Tibial nerve (tissue), 4 donors: ENCODE measurements at regions not wholly inside any gene's neighbourhood (a gene's known extent, or its start where the extent isn't known, plus 50 kb on each side); places are given as distances from the start of the nearest gene placed in this dataset.

Experiments used
- DNase-seq, 2 donors: peaks; one replicate each; pipeline ENCODE4 v3.0.0-alpha.2; 2019; ENCODE audit warnings: low spot score in 2 of 2
- H3K27ac ChIP-seq, 4 donors: fragments of 200-600 bp; sonication (generic) in 3 of 4; one replicate each; pipeline ENCODE4 v1.5.1; 2017 to 2019; ENCODE audit warnings: mild to moderate bottlenecking in 1 of 4
- H3K27me3 ChIP-seq, 2 donors: fragments of 200-600 bp; sonication (generic) in 1 of 2; one replicate each; pipeline versions ENCODE4 v1.5.1 to v1.6.0; 2017 to 2019
- H3K36me3 ChIP-seq, 3 donors: fragments of 200-600 bp; sonication (generic); one replicate each; pipeline ENCODE4 v1.5.1; 2018 to 2019
- H3K4me1 ChIP-seq, 4 donors: fragments of 200-600 bp; sonication (generic) in 3 of 4; one replicate each; pipeline ENCODE4 v1.5.1; 2017 to 2019
- H3K4me3 ChIP-seq, 4 donors: fragments of 200-600 bp; sonication (generic) in 3 of 4; one replicate each; pipeline ENCODE4 v1.5.1; 2017 to 2019; ENCODE audit warnings: mild to moderate bottlenecking in 1 of 4, moderate library complexity in 1 of 4
- H3K9me3 ChIP-seq, 4 donors: fragments of 200-600 bp; sonication (generic) in 3 of 4; one replicate each; pipeline ENCODE4 v1.5.1; 2017 to 2019
- CTCF ChIP-seq, 5 experiments: fragments of 200-600 bp in 3 of 5; fragments of 450-650 bp in 2 of 5; sonication (generic) in 3 of 5; IDR thresholded peaks; one replicate each; pipeline ENCODE4 v1.5.1; 2016 to 2019; ENCODE audit warnings: antibody characterized with exemption in 5 of 5, mild to moderate bottlenecking in 3 of 5, moderate library complexity in 2 of 5
- EP300 ChIP-seq, 2 donors: sonication (generic); formaldehyde crosslinking; IDR thresholded peaks; one replicate each; pipeline ENCODE4 v1.6.1; 2017; ENCODE audit warnings: antibody characterized with exemption in 2 of 2, mild to moderate bottlenecking in 1 of 2
- POLR2A ChIP-seq, 2 donors: fragments of 450-650 bp; IDR thresholded peaks; one replicate each; pipeline ENCODE4 v1.6.1; 2017; ENCODE audit warnings: antibody characterized with exemption in 2 of 2, mild to moderate bottlenecking in 2 of 2, moderate library complexity in 2 of 2
- WGBS, 2 donors: methylation state at CpG; one replicate each; pipeline ENCODE4 v1.1.5; 2018; 5-methylcytosine and 5-hydroxymethylcytosine counted together

GRCh38 chr17:13812350-13812749 is 210.6 kb upstream of the HS3ST3A1 start:
- H3K4me1 ChIP-seq: no peaks in the 10 kb centered on the region
- no peak for TF ChIP-seq POLR2A (IDR thresholded peaks at IDR 0.05)
- TF ChIP-seq EP300 (IDR thresholded peaks at IDR 0.05): no peak
- no peak for TF ChIP-seq CTCF (IDR thresholded peaks at IDR 0.05)
- H3K9me3 ChIP-seq: no peaks in the 10 kb centered on the region
- no peak overlapping the region for H3K4me3 ChIP-seq
- DNase-seq: no peak
- 72 to 86% methylated on average over 2 of the region's 2 CpGs for WGBS, 2 donors
- no peaks in the 10 kb centered on the region for H3K27me3 ChIP-seq
- no peaks in the 10 kb centered on the region for H3K36me3 ChIP-seq
- no peak overlapping the region for H3K27ac ChIP-seq

GRCh38 chr17:13813347-13814240 is 211.9 kb upstream of the HS3ST3A1 start:
- no peak for DNase-seq
- 75 to 78% methylated on average over 17 of the region's 17 CpGs for WGBS, 2 donors

GRCh38 chr17:13822700-13823099 is 221.0 kb upstream of the HS3ST3A1 start:
- peaks cover 0 to 14% (median 0%) of the 10 kb centered on the region in 4 donors for H3K9me3 ChIP-seq
- no peaks in the 10 kb centered on the region for H3K4me1 ChIP-seq
- DNase-seq: no peak
- no peak for TF ChIP-seq POLR2A (IDR thresholded peaks at IDR 0.05)
- TF ChIP-seq EP300 (IDR thresholded peaks at IDR 0.05): no peak
- no peak for TF ChIP-seq CTCF (IDR thresholded peaks at IDR 0.05)
- H3K27me3 ChIP-seq: no peaks in the 10 kb centered on the region
- H3K27ac ChIP-seq: no peak overlapping the region
- H3K4me3 ChIP-seq: no peak overlapping the region
- no peaks in the 10 kb centered on the region for H3K36me3 ChIP-seq
- 68 to 70% methylated on average over 3 of the region's 3 CpGs for WGBS, 2 donors

More at GRCh38 chr17:13813347-13814240, 211.9 kb upstream of the HS3ST3A1 start:
- Histone ChIP-seq H3K27ac (no peak overlapping the region), H3K9me3 (no peaks in the 10 kb centered on the region), H3K27me3 (no peaks in the 10 kb centered on the region), H3K4me3 (no peak overlapping the region), H3K4me1 (no peaks in the 10 kb centered on the region), H3K36me3 (no peaks in the 10 kb centered on the region)
- no peak for TF ChIP-seq EP300 (IDR thresholded peaks at IDR 0.05)
- no peak for TF ChIP-seq CTCF (IDR thresholded peaks at IDR 0.05)

DNA sequence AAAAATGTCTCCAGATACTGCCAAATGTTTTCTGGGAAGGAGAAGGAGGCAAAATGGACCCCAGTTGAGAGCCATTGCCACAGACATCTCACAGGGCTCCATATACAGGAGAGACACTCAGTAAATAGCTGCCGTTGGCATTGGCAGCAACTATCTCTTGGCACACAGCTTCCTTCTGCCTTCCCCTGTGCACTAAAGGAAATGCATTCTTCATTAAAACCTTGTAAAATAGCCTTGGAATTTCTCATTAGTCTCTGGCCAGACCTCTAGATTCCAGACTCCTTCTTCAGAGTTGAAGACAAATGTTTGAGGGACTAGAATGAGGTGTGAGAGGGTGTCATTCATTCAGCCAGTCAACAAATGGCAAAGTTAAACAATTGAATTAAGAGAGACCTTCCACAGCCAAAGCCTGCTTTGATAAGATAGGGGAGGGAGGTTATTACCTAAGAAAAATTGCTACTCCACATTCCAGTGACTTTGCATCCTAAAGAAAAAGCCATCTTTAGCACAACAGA is 223.9 kb upstream of the HS3ST3A1 start:
- Histone ChIP-seq H3K9me3 (peaks cover 0 to 11% (median 0%) of the 10 kb centered on the region in 4 donors), H3K27ac (no peak overlapping the region), H3K36me3 (no peaks in the 10 kb centered on the region), H3K27me3 (no peaks in the 10 kb centered on the region), H3K4me1 (no peaks in the 10 kb centered on the region), H3K4me3 (no peak overlapping the region)
- WGBS, 2 donors: 70 to 80% methylated on average over 1 of the region's 1 CpG
- DNase-seq: no peak
- TF ChIP-seq POLR2A (IDR thresholded peaks at IDR 0.05) (no peak), EP300 (IDR thresholded peaks at IDR 0.05) (no peak), CTCF (IDR thresholded peaks at IDR 0.05) (no peak)

GRCh38 chr17:13827118-13827517 is 225.4 kb upstream of the HS3ST3A1 start:
- TF ChIP-seq EP300 (IDR thresholded peaks at IDR 0.05) (no peak), CTCF (IDR thresholded peaks at IDR 0.05) (no peak)
- 92% methylated on average over 3 of the region's 3 CpGs for WGBS, 2 donors
- Histone ChIP-seq H3K36me3 (no peaks in the 10 kb centered on the region), H3K4me3 (no peak overlapping the region), H3K27ac (no peak overlapping the region), H3K9me3 (peaks cover 0 to 11% (median 0%) of the 10 kb centered on the region in 4 donors), H3K27me3 (no peaks in the 10 kb centered on the region), H3K4me1 (no peaks in the 10 kb centered on the region)
- no peak for DNase-seq
